Calu3 (cell line): ENCODE measurements at regions not wholly inside any gene's neighbourhood (a gene's known extent, or its start where the extent isn't known, plus 50 kb on each side); places are given as distances from the start of the nearest gene placed in this dataset.

Experiments used
- BruUV-seq: library from RNA; stranded (reverse); fragments of 400-500 nt; replicated peaks from 2 replicates; lab custom pipeline; 2021; lab: Mats Ljungman, UMichigan
- CTCF ChIA-PET: fragments of 300-600 bp; sonication (Branson Sonifier 250); formaldehyde crosslinking; loops from one replicate; lab custom pipeline; 2022; ENCODE audit warnings: antibody characterized with exemption; lab: Charles Lee
- DNase-seq: peaks from one replicate; pipeline ENCODE4 v3.0.0; 2022
- H3K27ac Mint-ChIP-seq: one replicate; pipeline ENCODE4 v1.8.0; 2022; ENCODE audit warnings: mixed read lengths; ENCODE audit not compliant: unreplicated experiment
- H3K27me3 Mint-ChIP-seq: one replicate; pipeline ENCODE4 v1.8.0; 2022; ENCODE audit warnings: mixed read lengths; ENCODE audit not compliant: unreplicated experiment
- H3K36me3 Mint-ChIP-seq: one replicate; pipeline ENCODE4 v1.8.0; 2022; ENCODE audit warnings: mild to moderate bottlenecking, moderate library complexity, mixed read lengths; ENCODE audit not compliant: insufficient read depth, unreplicated experiment
- H3K4me1 Mint-ChIP-seq: one replicate; pipeline ENCODE4 v1.8.0; 2022; ENCODE audit warnings: mild to moderate bottlenecking, low read depth, mixed read lengths; ENCODE audit not compliant: unreplicated experiment
- H3K4me3 Mint-ChIP-seq: one replicate; pipeline ENCODE4 v1.8.0; 2022; ENCODE audit warnings: mild to moderate bottlenecking, low read depth, moderate library complexity, mixed read lengths; ENCODE audit not compliant: unreplicated experiment
- H3K9me3 Mint-ChIP-seq: one replicate; pipeline ENCODE4 v1.8.0; 2022; ENCODE audit warnings: low read depth, mixed read lengths; ENCODE audit not compliant: unreplicated experiment
- CTCF ChIP-seq: fragments of 200-600 bp; IDR thresholded peaks from one replicate; pipeline ENCODE4 v1.8.0; 2022; ENCODE audit warnings: antibody characterized with exemption; ENCODE audit not compliant: unreplicated experiment
- intact Hi-C: fragments of 100-400 bp; cut with micrococcal nuclease; formaldehyde crosslinking; loops from one replicate; pipeline ENCODE4 v1.10.0; 2022; ENCODE audit not compliant: unreplicated experiment

- H3K27me3 Mint-ChIP-seq = no peaks in the 10 kb centered on the region
- no TSS peak for BruUV-seq
Measured at GRCh38 chr9:117775591-117775990, 71.4 kb downstream of the TLR4 start.

GRCh38 chr9:117777823-117778222, 73.6 kb downstream of the TLR4 start:
- intact Hi-C loops = no loop called here
- H3K4me3 Mint-ChIP-seq = no peak overlapping the region
- H3K9me3 Mint-ChIP-seq = peaks cover 11% of the 10 kb centered on the region
- H3K4me1 Mint-ChIP-seq = no peaks in the 10 kb centered on the region
- CTCF ChIA-PET = no interaction called here
- H3K27me3 Mint-ChIP-seq = no peaks in the 10 kb centered on the region
- TF ChIP-seq CTCF = no peak
- no peak for DNase-seq
- H3K27ac Mint-ChIP-seq = no peak overlapping the region
- H3K36me3 Mint-ChIP-seq = no peaks in the 10 kb centered on the region
- no TSS peak for BruUV-seq

More at GRCh38 chr9:117775591-117775990, 71.4 kb downstream of the TLR4 start:
- no peak for TF ChIP-seq CTCF
- no peaks in the 10 kb centered on the region for H3K4me1 Mint-ChIP-seq
- H3K27ac Mint-ChIP-seq = no peak overlapping the region
- peaks cover 11% of the 10 kb centered on the region for H3K9me3 Mint-ChIP-seq
- H3K4me3 Mint-ChIP-seq = no peak overlapping the region
- H3K36me3 Mint-ChIP-seq = no peaks in the 10 kb centered on the region
- DNase-seq = no peak
- CTCF ChIA-PET = no interaction called here
- intact Hi-C loops = no loop called here

- H3K4me3 Mint-ChIP-seq = no peak overlapping the region
- H3K9me3 Mint-ChIP-seq = no peaks in the 10 kb centered on the region
- DNase-seq = no peak
- H3K27me3 Mint-ChIP-seq = no peaks in the 10 kb centered on the region
- intact Hi-C loops = no loop called here
- no peak for TF ChIP-seq CTCF
- CTCF ChIA-PET = no interaction called here
- no peaks in the 10 kb centered on the region for H3K4me1 Mint-ChIP-seq
- H3K27ac Mint-ChIP-seq = no peak overlapping the region
- no peaks in the 10 kb centered on the region for H3K36me3 Mint-ChIP-seq
- no TSS peak for BruUV-seq
Measured at GRCh38 chr9:117779760-117780159, 75.6 kb downstream of the TLR4 start.

GRCh38 chr9:117782931-117783788, 79.0 kb downstream of the TLR4 start:
- H3K27me3 Mint-ChIP-seq = no peaks in the 10 kb centered on the region
- DNase-seq = peak; percentile 51
- CTCF ChIA-PET = no interaction called here
- no peak overlapping the region for H3K4me3 Mint-ChIP-seq
- no peaks in the 10 kb centered on the region for H3K4me1 Mint-ChIP-seq
- BruUV-seq = no TSS peak
- no peak overlapping the region for H3K27ac Mint-ChIP-seq
- H3K36me3 Mint-ChIP-seq = no peaks in the 10 kb centered on the region
- peak; percentile 34 for TF ChIP-seq CTCF
- intact Hi-C loops = loop anchor here (2.0 kb wide), 1 partner anchor 138 kb away; no protein-coding TSS in a partner anchor
- H3K9me3 Mint-ChIP-seq = no peaks in the 10 kb centered on the region
